IMR-90 (cell line): ENCODE measurements at regions not wholly inside any gene's neighbourhood (a gene's known extent, or its start where the extent isn't known, plus 50 kb on each side); places are given as distances from the start of the nearest gene placed in this dataset.

Source experiments
- ATAC-seq: fragments of 200-7000 bp; cut with Tn5 transposase; 2 replicates; pipeline ENCODE4 v1.9.1; 2020; ENCODE audit warnings: low read depth, mild to moderate bottlenecking, moderate library complexity
- BruUV-seq: library from RNA; stranded (reverse); fragments of 400-500 nt; replicated peaks from 2 replicates; lab custom pipeline; 2021; lab: Mats Ljungman, UMichigan
- CTCF ChIA-PET: fragments of 300-600 bp; formaldehyde crosslinking; extraction: SDS; loops from one replicate; lab custom pipeline; 2021; ENCODE audit warnings: antibody characterized with exemption; lab: Yijun Ruan, JAX
- POLR2A ChIA-PET: fragments of 300-600 bp; sonication (Branson Sonifier 250); formaldehyde crosslinking; loops from one replicate; lab custom pipeline; 2022; ENCODE audit warnings: antibody characterized with exemption; ENCODE audit not compliant: unreplicated experiment; lab: Charles Lee
- DNase-seq: peaks from one replicate; pipeline ENCODE4 v3.0.0; 2013
- H2AFZ ChIP-seq: replicated peaks from 2 replicates; pipeline ENCODE3; 2013; ENCODE audit warnings: low read length, mild to moderate bottlenecking; ENCODE audit not compliant: poor library complexity
- H2AK5ac ChIP-seq: 2 replicates; pipeline ENCODE4 v1.6.1; 2013; ENCODE audit warnings: low read depth, low read length, inconsistent platforms
- H2AK9ac ChIP-seq: replicated peaks from 2 replicates; pipeline ENCODE3; 2013; ENCODE audit warnings: mild to moderate bottlenecking, low read depth, low read length, moderate library complexity; ENCODE audit not compliant: poor library complexity
- H2BK120ac ChIP-seq: 2 replicates; pipeline ENCODE4 v1.6.1; 2013; ENCODE audit warnings: low read depth, low read length, inconsistent platforms
- H2BK15ac ChIP-seq: 3 replicates; pipeline ENCODE4 v1.6.1; 2013; ENCODE audit warnings: low read depth, low read length, inconsistent platforms
- H2BK20ac ChIP-seq: 2 replicates; pipeline ENCODE4 v1.6.1; 2013; ENCODE audit warnings: low read depth, mild to moderate bottlenecking, inconsistent platforms, low read length, moderate library complexity
- H2BK5ac ChIP-seq: 2 replicates; pipeline ENCODE4 v1.6.1; 2013; ENCODE audit warnings: mild to moderate bottlenecking, low read depth, low read length, inconsistent platforms; ENCODE audit not compliant: poor library complexity, severe bottlenecking
- H3K14ac ChIP-seq: replicated peaks from 2 replicates; pipeline ENCODE4 v1.6.1; 2013; ENCODE audit warnings: low read depth, low read length, inconsistent platforms
- H3K18ac ChIP-seq: 2 replicates; pipeline ENCODE4 v1.6.1; 2013; ENCODE audit warnings: low read depth, low read length, control low read depth
- H3K23ac ChIP-seq: 2 replicates; pipeline ENCODE4 v1.6.1; 2013; ENCODE audit warnings: low read depth, low read length, inconsistent platforms
- H3K27ac ChIP-seq: 2 replicates; pipeline ENCODE4 v1.5.1; 2013; ENCODE audit warnings: mild to moderate bottlenecking, control low read depth, low read length; ENCODE audit not compliant: insufficient read depth
- H3K27me3 ChIP-seq: 2 replicates; pipeline ENCODE4 v1.6.1; 2013; ENCODE audit warnings: low read length; ENCODE audit not compliant: control insufficient read depth, insufficient read depth
- H3K36me3 ChIP-seq: 2 replicates; pipeline ENCODE4 v1.6.1; 2013; ENCODE audit warnings: low read length, mixed read lengths; ENCODE audit not compliant: control insufficient read depth, insufficient read depth
- H3K4ac ChIP-seq: 2 replicates; pipeline ENCODE4 v1.6.1; 2013; ENCODE audit warnings: low read depth, low read length, inconsistent platforms
- H3K4me1 ChIP-seq: 2 replicates; pipeline ENCODE4 v1.6.1; 2013; ENCODE audit warnings: low read length, mixed read lengths; ENCODE audit not compliant: control insufficient read depth, insufficient read depth
- H3K4me2 ChIP-seq: 2 replicates; pipeline ENCODE4 v1.6.1; 2013; ENCODE audit warnings: low read depth, mild to moderate bottlenecking, control low read depth, low read length, moderate library complexity
- H3K4me3 ChIP-seq: 2 replicates; pipeline ENCODE4 v1.5.1; 2013; ENCODE audit warnings: low read depth, mild to moderate bottlenecking, control low read depth, low read length, moderate library complexity; ENCODE audit not compliant: insufficient read depth
- H3K56ac ChIP-seq: 2 replicates; pipeline ENCODE4 v1.6.1; 2013; ENCODE audit warnings: low read length, inconsistent platforms; ENCODE audit not compliant: insufficient read depth; ENCODE audit errors: extremely low read depth
- H3K79me1 ChIP-seq, 2 experiments: 2 replicates each; pipeline ENCODE4 v1.6.1; 2013; ENCODE audit warnings: low read length in 2 of 2, inconsistent platforms in 1 of 2, low read depth in 1 of 2
- H3K9ac ChIP-seq: 2 replicates; pipeline ENCODE4 v1.6.1; 2013; ENCODE audit warnings: low read depth, low read length, control low read depth
- H3K9me1 ChIP-seq: 2 replicates; pipeline ENCODE4 v1.6.1; 2013; ENCODE audit warnings: low read length, inconsistent platforms; ENCODE audit not compliant: insufficient read depth
- H3K9me3 ChIP-seq: 2 replicates; pipeline ENCODE4 v1.6.1; 2013; ENCODE audit warnings: low read length; ENCODE audit not compliant: control insufficient read depth, insufficient read depth
- H4K20me1 ChIP-seq: 2 replicates; pipeline ENCODE4 v1.6.1; 2013; ENCODE audit warnings: low read length, inconsistent platforms; ENCODE audit not compliant: insufficient read depth
- H4K5ac ChIP-seq: 2 replicates; pipeline ENCODE4 v1.6.1; 2013; ENCODE audit warnings: mild to moderate bottlenecking, low read depth, low read length, control low read depth
- H4K8ac ChIP-seq, 2 experiments: 2 replicates each; pipeline ENCODE4 v1.6.1; 2013; ENCODE audit warnings: low read depth in 2 of 2, low read length in 2 of 2, control low read depth in 1 of 2, inconsistent platforms in 1 of 2
- H4K91ac ChIP-seq: 2 replicates; pipeline ENCODE4 v1.6.1; 2013; ENCODE audit warnings: low read depth, low read length, inconsistent platforms; ENCODE audit not compliant: insufficient read depth
- CHD1 ChIP-seq: IDR thresholded peaks from 2 replicates; pipeline ENCODE4 v1.6.1; 2012; ENCODE audit warnings: low read depth, low read length, improper control_type of control experiment
- FOS ChIP-seq: fragments of 150-350 bp; IDR thresholded peaks from 2 replicates; pipeline ENCODE4 v1.6.1; 2016; ENCODE audit warnings: low read depth, low read length
- WGBS, 2 experiments: methylation state at CpG; one replicate each; pipeline versions ENCODE4 v1.1.5 to v1.1.7; 2013; ENCODE audit warnings: missing lambda C conversion rate in 2 of 2; ENCODE audit not compliant: insufficient read length in 1 of 2; ENCODE audit errors: extremely low coverage in 2 of 2; 5-methylcytosine and 5-hydroxymethylcytosine counted together
- dilution Hi-C: fragments of 300-500 bp; cut with HindIII; formaldehyde crosslinking; loops from one replicate; pipeline ENCODE4 v1.14.3; 2018; ENCODE audit warnings: low sequenced_read_pairs; ENCODE audit not compliant: unreplicated experiment
- in situ Hi-C: fragments of 300-500 bp; cut with MboI; formaldehyde crosslinking; loops from 3 replicates; pipeline ENCODE4 v1.14.3; 2019; ENCODE audit warnings: low sequenced_read_pairs, inconsistent platforms, mixed read lengths
- intact Hi-C: fragments of 100-400 bp; cut with micrococcal nuclease; formaldehyde crosslinking; loops from 2 replicates; pipeline ENCODE4 v1.10.0; 2022

DNA sequence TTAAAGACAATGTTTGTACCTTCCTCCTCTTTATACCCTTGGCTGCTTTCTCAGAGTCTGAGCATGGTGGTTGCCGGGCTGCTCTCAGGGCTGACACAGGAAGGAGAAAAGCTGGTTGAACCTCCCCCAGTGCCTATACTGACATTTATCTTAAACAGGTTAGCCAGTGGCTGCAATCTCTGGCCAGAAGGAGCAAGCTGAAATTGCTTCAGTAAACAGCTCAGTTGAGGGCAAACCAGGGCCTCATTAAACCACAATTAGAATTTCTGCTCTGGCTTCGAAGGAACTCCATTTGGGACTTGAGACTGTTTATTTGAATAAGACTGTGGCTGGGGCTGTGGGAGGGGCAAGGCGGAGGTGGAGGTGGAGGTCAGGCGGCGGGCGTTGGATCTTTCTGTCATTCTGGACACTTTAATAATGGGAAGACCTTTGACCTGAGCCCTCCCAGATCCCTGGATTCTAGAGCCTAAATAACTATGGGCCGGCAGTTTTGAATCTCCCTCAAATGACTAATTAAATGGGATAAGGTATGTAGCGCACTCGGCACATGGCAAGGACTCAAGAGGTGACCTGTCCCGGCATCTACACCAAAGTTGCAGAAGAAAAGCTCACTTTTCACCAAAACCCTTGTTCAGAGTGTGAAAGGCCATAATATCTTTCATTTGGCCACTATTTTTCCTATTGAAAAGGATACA, 120.6 kb upstream of the MYCN start:
- Histone ChIP-seq H2BK20ac (no peak overlapping the region), H3K18ac (no peak overlapping the region), H2AK9ac (no peak overlapping the region), H3K9ac (no peak overlapping the region), H2BK5ac (no peak overlapping the region), H3K27ac (no peak overlapping the region), H2BK120ac (no peak overlapping the region), H3K9me1 (no peaks in the 10 kb centered on the region), H3K4ac (no peak overlapping the region), H4K8ac (no peak overlapping the region), H2BK15ac (no peak overlapping the region), H4K5ac (no peak overlapping the region), H3K56ac (no peak overlapping the region), H2AK5ac (no peak overlapping the region), H3K23ac (no peak overlapping the region), H2AFZ (no peak overlapping the region), H3K79me1 (no peaks in the 10 kb centered on the region), H3K4me2 (no peak overlapping the region), H3K4me3 (no peak overlapping the region), H3K36me3 (no peaks in the 10 kb centered on the region), H3K9me3 (peaks cover 38% of the 10 kb centered on the region), H3K4me1 (no peaks in the 10 kb centered on the region), H3K14ac (no peak overlapping the region), H3K27me3 (no peaks in the 10 kb centered on the region), H4K20me1 (no peaks in the 10 kb centered on the region), H4K91ac (no peak overlapping the region)
- ChIA-PET POLR2A (no interaction called here), CTCF (no interaction called here)
- DNase-seq = no peak
- BruUV-seq = no TSS peak
- no CpG with 5 or more reads among the region's 10 CpGs for WGBS, 2 experiments
- dilution Hi-C loops (no loop called here), intact Hi-C loops (no loop called here), in situ Hi-C loops (no loop called here)
- ATAC-seq = no peak
- TF ChIP-seq CHD1 (no peak), FOS (no peak)
